Lung (tissue), 11 donors: ENCODE measurements at regions not wholly inside any gene's neighbourhood (a gene's known extent, or its start where the extent isn't known, plus 50 kb on each side); places are given as distances from the start of the nearest gene placed in this dataset.

ENCODE experiments used
- ATAC-seq: fragments of 200-7000 bp; cut with Tn5 transposase; one replicate; pipeline ENCODE4 v1.9.1; 2020; ENCODE audit warnings: moderate number of reproducible peaks; ENCODE audit not compliant: insufficient read depth, low FRiP score
- DNase-seq, 3 donors: peaks; one replicate each; pipeline ENCODE4 v3.0.0-alpha.2; 2013 to 2017
- H3K27ac ChIP-seq, 2 donors: one replicate each; pipeline ENCODE4 v1.5.1; 2013; ENCODE audit warnings: mild to moderate bottlenecking in 2 of 2, moderate library complexity in 2 of 2, control low read depth in 1 of 2, inconsistent platforms in 1 of 2, low read depth in 1 of 2, low read length in 1 of 2
- H3K27me3 ChIP-seq, 3 donors: one replicate each; pipeline ENCODE4 v1.5.1; 2013; ENCODE audit warnings: low read length in 2 of 3; ENCODE audit not compliant: control insufficient read depth in 3 of 3, insufficient read depth in 3 of 3
- H3K36me3 ChIP-seq, 4 donors: one replicate each; pipeline ENCODE4 v1.5.1; 2013; ENCODE audit warnings: low read length in 4 of 4, mild to moderate bottlenecking in 1 of 4, moderate library complexity in 1 of 4; ENCODE audit not compliant: control insufficient read depth in 4 of 4, insufficient read depth in 4 of 4
- H3K4me1 ChIP-seq, 5 donors: one replicate each; pipeline ENCODE4 v1.5.1; 2013; ENCODE audit warnings: low read length in 5 of 5, mild to moderate bottlenecking in 2 of 5, moderate library complexity in 1 of 5; ENCODE audit not compliant: control insufficient read depth in 5 of 5, insufficient read depth in 5 of 5
- H3K4me3 ChIP-seq: one replicate; pipeline ENCODE4 v1.5.1; 2013; ENCODE audit warnings: mild to moderate bottlenecking, control low read depth, moderate library complexity
- H3K9ac ChIP-seq, 2 donors: one replicate each; pipeline ENCODE4 v1.5.1; 2013; ENCODE audit warnings: low read length in 2 of 2, control low read depth in 1 of 2; ENCODE audit not compliant: insufficient read depth in 1 of 2
- H3K9me3 ChIP-seq, 4 donors: one replicate each; pipeline ENCODE4 v1.5.1; 2013; ENCODE audit warnings: low read length in 3 of 4, mild to moderate bottlenecking in 1 of 4, moderate library complexity in 1 of 4; ENCODE audit not compliant: control insufficient read depth in 4 of 4, insufficient read depth in 3 of 4
- CTCF ChIP-seq: IDR thresholded peaks from 2 replicates; pipeline ENCODE4 v1.5.1; 2012; ENCODE audit warnings: mild to moderate bottlenecking; ENCODE audit errors: control extremely low read depth, extremely low read depth
- WGBS, 2 donors: extraction: QIAGEN DNeasy Blood & Tissue Kit; methylation state at CpG; one replicate each; pipeline ENCODE4 v1.1.7; 2013; 5-methylcytosine and 5-hydroxymethylcytosine counted together
- donor health status: control.
- donor health status: control.
- donor health status: Bipolar disorder and iron deficiency.
- donor health status: healthy.
- donor health status: DM: yes; HTN: yes; CAD: no.

GRCh38 chrX:111007238-111007637 is 88.8 kb upstream of the PAK3 start:
- no peak overlapping the region for H3K27ac ChIP-seq
- no peak for DNase-seq
- H3K9ac ChIP-seq, result no peak overlapping the region
- H3K4me3 ChIP-seq, result no peak overlapping the region
- H3K4me1 ChIP-seq, result no peaks in the 10 kb centered on the region
- peaks cover 0 to 71% (median 24%) of the 10 kb centered on the region in 3 donors for H3K27me3 ChIP-seq
- H3K36me3 ChIP-seq, result no peaks in the 10 kb centered on the region
- TF ChIP-seq CTCF, result no peak
- no peaks in the 10 kb centered on the region for H3K9me3 ChIP-seq
- ATAC-seq, result no peak
- 52 to 100% methylated on average over 1 of the region's 1 CpG for WGBS, 2 donors

- 28 to 44% methylated on average over 2 of the region's 2 CpGs for WGBS, 2 donors
- TF ChIP-seq CTCF, result no peak
- H3K4me3 ChIP-seq, result no peak overlapping the region
- H3K27me3 ChIP-seq, result peaks cover 0 to 69% (median 23%) of the 10 kb centered on the region in 3 donors
- H3K9me3 ChIP-seq, result no peaks in the 10 kb centered on the region
- no peaks in the 10 kb centered on the region for H3K36me3 ChIP-seq
- no peak for ATAC-seq
- peak in 1 of 3 donors; percentile 3 for DNase-seq
- no peak overlapping the region for H3K9ac ChIP-seq
- H3K4me1 ChIP-seq, result no peaks in the 10 kb centered on the region
- H3K27ac ChIP-seq, result no peak overlapping the region
These were observed 89.9 kb upstream of the PAK3 start for GRCh38 chrX:111006116-111006515.

- H3K9ac ChIP-seq, result no peak overlapping the region
- no peaks in the 10 kb centered on the region for H3K36me3 ChIP-seq
- H3K4me3 ChIP-seq, result no peak overlapping the region
- no peak overlapping the region for H3K27ac ChIP-seq
- no peak for ATAC-seq
- DNase-seq, result no peak
- H3K27me3 ChIP-seq, result peaks cover 0 to 78% (median 20%) of the 10 kb centered on the region in 3 donors
- no peaks in the 10 kb centered on the region for H3K9me3 ChIP-seq
- TF ChIP-seq CTCF, result no peak
- H3K4me1 ChIP-seq, result no peaks in the 10 kb centered on the region
- 72 to 89% methylated on average over 4 of the region's 4 CpGs for WGBS, 2 donors
These were observed 90.8 kb upstream of the PAK3 start for GRCh38 chrX:111005166-111005565.

- DNase-seq, result no peak
- no peak overlapping the region for H3K27ac ChIP-seq
- no peaks in the 10 kb centered on the region for H3K9me3 ChIP-seq
- no peaks in the 10 kb centered on the region for H3K4me1 ChIP-seq
- 58 to 93% methylated on average over 4 of the region's 4 CpGs for whole genome bisulfite sequencing, 2 donors
- ATAC-seq, result no peak
- no peak overlapping the region for H3K4me3 ChIP-seq
- H3K27me3 ChIP-seq, result peaks cover 0 to 69% (median 16%) of the 10 kb centered on the region in 3 donors
- no peak for TF ChIP-seq CTCF
- H3K36me3 ChIP-seq, result no peaks in the 10 kb centered on the region
- no peak overlapping the region for H3K9ac ChIP-seq
These were observed 92.9 kb upstream of the PAK3 start for GRCh38 chrX:111003118-111003517.
